ENCODE measurements at regions not wholly inside any gene's neighbourhood (a gene's known extent, or its start where the extent isn't known, plus 50 kb on each side); places are given as distances from the start of the nearest gene placed in this dataset.
A peak's percentile ranks its signal among the peaks of the same experiment; 100 is the strongest.
"Not testable (repeated sequence)": the region's sequence is repeated elsewhere in the genome, so short reads cannot be mapped to it uniquely, and the experiment has no call there.

DNA sequence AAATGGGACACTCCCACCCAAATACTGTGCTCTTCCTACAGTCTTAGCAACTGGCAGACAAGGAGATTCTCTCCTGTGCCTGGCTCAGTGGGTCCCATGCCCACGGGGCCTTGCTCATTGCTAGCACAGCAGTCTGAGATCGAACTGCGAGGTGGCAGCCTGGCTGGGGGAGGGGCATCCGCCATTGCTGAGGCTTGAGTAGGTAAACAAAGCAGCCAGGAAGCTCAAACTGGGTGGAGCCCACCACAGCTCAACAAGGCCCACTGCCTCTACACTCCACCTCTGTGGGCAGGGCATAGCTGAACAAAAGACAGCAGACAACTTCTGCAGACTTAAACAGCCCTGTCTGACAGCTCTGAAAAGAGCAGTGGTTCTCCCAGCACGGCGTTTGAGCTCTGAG lies 174.8 kb downstream of the COL12A1 start:
- not testable (repeated sequence) for DNase-seq (ENCODE audit: low read depth in 3 of 3, low spot score in 2 of 3)

DNA sequence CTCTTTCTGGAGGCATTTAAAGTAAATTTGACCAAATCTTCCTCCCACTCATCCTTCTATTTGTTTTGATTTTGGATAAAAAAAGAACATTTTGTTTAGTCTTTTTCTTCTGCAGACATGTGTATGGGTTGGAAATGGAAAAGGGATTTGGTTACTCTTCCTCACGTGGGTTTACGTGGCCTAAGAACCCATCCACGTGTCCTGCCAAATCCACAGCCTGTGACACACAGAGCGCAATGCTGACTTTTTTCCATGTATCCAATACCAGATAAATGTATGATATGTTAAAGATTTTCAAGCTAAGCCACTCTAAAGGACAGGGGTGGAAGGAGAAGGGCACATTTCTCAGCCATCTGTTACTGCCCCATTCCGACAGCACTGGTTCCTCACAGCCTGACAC lies 176.5 kb downstream of the COL12A1 start:
- no peak for DNase-seq (ENCODE audit: low read depth in 3 of 3, low spot score in 2 of 3)

GRCh38 chr6:75025371-75025770 lies 180.5 kb downstream of the COL12A1 start:
- no peak for DNase-seq (ENCODE audit: low read depth in 3 of 3, low spot score in 2 of 3)

- DNase-seq (ENCODE audit: low read depth in 3 of 3, low spot score in 2 of 3), result no peak
Observed at GRCh38 chr6:75024828-75025227, 181.0 kb downstream of the COL12A1 start.

DNA sequence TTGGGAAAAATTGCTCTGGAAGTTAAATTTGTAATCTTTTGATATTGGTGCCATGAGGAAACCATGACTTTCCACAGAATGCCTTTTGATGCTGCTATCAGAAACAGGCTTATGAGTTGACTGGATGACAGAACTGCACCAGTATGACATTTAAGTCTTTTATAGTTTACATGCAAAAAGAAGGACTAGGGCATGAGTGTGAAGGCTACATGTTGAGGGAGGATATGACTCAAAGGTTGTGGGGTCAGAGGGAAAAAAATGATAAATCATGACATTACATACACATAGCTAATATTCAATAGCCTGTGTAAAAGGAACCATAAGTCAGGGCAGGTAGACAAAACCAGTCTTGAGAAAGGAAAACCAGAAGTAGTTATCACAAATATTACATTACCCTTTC lies 182.2 kb downstream of the COL12A1 start:
- DNase-seq (ENCODE audit: low read depth in 3 of 3, low spot score in 2 of 3), result no peak

DNA sequence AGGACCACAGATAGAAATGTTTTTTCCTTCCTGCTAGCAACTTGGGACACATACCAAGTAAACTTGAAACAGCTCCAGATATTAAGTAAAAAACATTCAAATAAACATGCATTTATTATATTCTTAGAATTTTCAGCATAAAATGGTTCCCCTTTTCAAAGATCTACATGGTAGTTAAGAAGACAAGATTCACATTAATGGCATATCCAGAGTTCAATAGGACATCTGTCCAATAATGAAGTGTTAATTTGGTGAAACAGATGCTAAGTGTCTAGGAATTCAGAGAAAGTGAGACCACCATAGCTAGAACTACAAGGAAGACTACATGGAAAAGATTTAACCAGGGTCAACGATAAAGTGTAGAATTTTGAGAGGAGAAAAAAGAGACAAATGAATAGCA lies 184.9 kb downstream of the COL12A1 start:
- no peak for DNase-seq (ENCODE audit: low read depth in 3 of 3, low spot score in 2 of 3)

DNA sequence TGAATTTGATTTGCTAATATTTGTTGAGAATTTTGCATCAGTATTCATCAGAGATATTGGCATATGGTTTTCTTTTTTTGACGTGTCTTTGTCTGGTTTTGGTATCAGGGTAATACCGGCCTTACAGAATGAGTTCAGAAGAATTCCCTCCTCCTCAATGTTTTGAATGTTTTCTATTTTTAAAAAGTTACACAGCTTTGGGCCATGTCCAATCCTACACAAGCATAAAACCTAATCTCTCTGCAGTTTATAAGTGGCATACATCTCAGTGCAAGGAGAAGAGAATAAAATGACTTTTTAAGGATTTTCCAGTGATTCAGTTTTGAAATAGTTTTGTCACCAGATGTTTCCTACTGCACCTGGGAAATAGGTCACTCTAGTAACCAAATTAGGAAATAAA lies 185.5 kb downstream of the COL12A1 start:
- DNase-seq (ENCODE audit: low read depth in 3 of 3, low spot score in 2 of 3), result no peak

- no peak for DNase-seq (ENCODE audit: low read depth in 3 of 3, low spot score in 2 of 3)
Observed at GRCh38 chr6:75012018-75012417, 193.8 kb downstream of the COL12A1 start.

GRCh38 chr6:75003984-75004383 lies 201.9 kb downstream of the COL12A1 start:
- not testable (repeated sequence) for DNase-seq (ENCODE audit: low read depth in 3 of 3, low spot score in 2 of 3)

DNA sequence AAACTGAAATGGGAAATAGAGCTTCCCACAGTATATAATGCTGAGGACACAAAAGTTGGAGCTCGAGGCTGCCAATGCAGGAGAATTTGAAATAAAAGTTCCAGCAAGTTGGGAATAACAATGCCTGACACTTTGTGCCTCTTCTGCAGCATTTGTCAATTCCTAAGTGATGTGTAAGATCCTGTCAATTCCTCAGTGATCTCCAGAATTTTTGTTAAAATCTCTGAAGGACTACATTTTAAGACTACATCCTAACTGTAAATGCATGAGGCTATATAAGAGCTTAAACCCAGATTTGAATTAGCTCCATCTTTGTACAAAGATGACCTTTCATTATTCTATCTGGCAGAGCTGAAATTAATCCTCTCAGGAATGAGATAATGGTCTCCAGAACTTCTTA lies 208.2 kb downstream of the COL12A1 start:
- no peak for DNase-seq (ENCODE audit: low read depth in 3 of 3, low spot score in 2 of 3)

DNA sequence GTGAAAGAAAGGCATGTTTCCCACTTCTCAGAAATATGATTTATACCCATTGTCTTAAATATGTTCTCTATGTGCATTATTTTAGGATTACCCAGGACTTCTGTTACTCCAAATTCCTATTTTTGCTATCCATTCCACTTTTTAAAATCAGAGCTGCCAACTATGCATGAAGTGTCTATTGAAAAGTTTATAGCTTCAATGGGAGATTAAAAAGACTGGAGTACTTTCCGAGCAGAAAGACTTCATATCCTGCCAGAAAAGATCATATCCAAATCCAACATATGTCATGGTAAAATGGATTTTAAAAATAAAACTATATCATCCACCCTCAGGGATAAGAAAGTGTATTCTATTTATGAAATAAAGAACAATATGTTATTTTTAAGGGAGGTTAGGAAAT lies 212.7 kb downstream of the COL12A1 start:
- no peak for DNase-seq (ENCODE audit: low read depth in 3 of 3, low spot score in 2 of 3)

GRCh38 chr6:74991573-74992332 lies 214.1 kb downstream of the COL12A1 start:
- DNase-seq (ENCODE audit: low read depth in 3 of 3, low spot score in 2 of 3), result no peak

DNA sequence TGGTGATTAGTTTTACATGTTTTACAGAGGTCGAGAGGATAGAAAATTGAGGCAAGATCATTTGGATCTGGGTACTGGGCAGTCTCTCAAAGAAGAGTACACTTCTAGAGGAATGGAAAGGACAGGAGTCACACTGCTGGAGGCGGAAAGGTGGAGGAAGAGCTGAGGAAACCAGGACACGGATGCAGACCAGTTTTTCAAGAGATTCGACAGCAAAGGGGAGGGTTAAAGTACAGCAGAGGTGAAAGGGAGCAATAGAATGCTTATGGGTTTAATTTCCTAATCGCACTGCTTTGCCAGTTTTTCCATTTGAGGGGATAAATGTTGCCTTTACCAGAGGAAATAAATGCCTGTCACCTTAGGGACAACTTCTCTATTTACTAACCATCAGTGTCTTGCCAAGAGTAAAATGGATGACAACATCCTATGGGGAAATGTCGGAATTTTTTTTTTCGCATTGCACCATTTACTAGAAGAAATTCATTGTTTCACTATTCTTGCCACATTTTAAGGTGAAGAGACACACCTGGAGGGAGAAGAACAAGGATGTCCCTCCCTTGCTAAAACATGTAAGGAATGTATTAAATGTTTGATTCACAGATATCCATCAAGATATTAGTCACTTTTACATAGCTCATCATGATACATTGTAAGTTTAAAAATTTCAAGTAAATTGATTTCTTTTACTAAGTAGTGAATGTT lies 226.6 kb downstream of the COL12A1 start:
- no peak for DNase-seq (ENCODE audit: low read depth in 3 of 3, low spot score in 2 of 3)

- no peak for DNase-seq (ENCODE audit: low read depth in 3 of 3, low spot score in 2 of 3)
Observed at GRCh38 chr6:74976701-74977100, 229.2 kb downstream of the COL12A1 start.

- DNase-seq (ENCODE audit: low read depth in 3 of 3, low spot score in 2 of 3), result no peak
Observed at GRCh38 chr6:74976026-74976425, 229.8 kb downstream of the COL12A1 start.

DNA sequence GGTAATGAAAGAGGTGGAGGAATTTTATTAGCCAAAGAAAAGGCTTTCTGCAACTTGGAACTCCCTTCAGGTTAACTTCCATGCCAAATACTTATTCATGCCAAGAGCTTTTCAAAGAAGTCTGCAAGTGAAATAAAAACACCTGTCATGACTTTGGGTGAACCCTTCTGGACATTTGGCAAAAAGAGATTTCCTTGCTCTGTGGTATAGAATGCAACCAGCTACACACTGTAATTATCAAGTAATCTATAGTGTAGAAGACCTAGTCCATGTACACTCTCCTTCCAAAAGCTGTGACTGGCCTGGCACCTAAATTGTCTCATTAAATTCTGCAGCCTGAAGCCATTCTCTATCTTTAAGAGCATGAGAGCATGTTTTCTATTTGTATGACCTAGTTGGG lies 232.3 kb downstream of the COL12A1 start:
- DNase-seq (ENCODE audit: low read depth in 3 of 3, low spot score in 2 of 3), result no peak

GRCh38 chr6:74971633-74972032 lies 234.2 kb downstream of the COL12A1 start:
- DNase-seq (ENCODE audit: low read depth in 3 of 3, low spot score in 2 of 3), result peak in 1 of 3 donors; percentile 7

DNA sequence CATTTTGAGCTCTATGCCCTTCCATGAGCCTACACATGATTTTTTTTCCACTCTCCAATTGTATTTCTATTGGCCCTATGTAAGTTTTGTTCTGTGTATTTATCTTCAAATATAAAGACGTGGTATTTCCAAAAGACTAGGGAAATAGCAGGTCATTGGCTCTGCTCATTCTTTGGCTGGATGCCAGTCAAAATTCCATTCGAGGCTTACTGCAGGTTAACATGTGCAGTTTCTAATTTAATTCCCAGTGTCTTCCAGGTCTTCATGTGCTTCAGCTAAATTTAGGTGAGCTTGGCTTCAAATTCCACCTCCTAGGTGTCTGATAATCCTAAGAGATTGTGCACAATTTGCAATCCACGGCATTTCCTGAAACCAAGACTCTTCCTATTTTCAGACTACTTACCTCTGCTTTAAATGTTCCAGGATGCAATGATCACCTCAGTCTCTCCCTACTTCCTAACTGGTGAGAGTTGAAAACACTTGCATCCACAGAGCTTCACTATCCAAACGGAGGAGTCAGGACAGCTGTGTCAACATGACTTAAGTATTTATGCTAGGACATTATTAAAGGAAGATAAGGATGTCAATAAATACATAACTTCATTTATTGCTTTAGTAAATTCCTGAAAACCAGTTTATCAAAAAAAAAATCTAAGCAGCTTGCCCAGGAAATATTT lies 236.1 kb downstream of the COL12A1 start:
- DNase-seq (ENCODE audit: low read depth in 3 of 3, low spot score in 2 of 3), result no peak

GRCh38 chr6:74967821-74968220 lies 238.0 kb downstream of the COL12A1 start:
- DNase-seq (ENCODE audit: low read depth in 3 of 3, low spot score in 2 of 3), result no peak

DNA sequence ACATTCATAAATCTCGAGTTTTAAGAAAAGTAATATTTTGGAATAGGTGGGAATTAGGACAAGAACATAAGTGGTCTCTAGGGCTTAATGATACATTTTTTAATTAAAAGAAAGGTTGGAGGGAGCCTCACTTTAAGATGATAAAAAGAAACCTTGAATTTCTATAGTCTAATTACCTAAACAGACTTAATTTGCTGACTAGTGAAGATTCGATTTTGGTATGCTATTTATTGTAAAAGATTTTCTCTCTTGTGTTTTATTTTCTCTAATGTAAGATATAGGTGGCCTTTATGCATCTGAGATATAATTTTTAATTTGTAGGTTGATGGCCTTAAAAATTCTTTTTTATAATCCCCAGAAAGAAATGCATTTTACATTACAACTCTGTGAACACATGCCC lies 239.1 kb downstream of the COL12A1 start:
- no peak for DNase-seq (ENCODE audit: low read depth in 3 of 3, low spot score in 2 of 3)

DNA sequence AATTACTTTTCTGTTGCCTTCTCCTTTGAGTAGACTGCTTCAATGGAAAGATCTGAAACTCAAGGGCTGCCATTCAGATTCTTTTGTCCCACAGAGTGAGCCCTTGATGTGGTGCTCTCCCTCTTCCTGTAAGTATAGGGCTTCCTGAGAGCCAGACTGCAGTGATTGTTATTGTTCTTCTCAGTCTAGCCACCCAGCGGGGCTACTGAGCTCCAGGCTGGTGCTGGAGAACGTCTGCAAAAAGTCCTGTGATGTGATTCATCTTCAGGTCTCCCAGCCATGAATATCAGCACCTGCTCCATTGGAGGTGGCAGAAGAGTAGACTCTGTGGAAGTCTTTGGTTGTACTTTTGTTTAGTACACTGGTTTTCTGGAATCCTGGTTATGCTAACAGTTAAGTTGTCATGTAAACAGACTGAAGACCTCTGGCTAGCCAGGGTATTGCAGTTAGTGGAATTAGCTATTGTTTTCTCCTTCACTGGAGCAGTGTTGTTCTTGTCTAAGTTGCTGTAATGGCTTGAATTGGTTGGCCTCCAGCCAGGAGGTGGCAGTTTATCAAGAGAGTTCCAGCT lies 240.9 kb downstream of the COL12A1 start:
- DNase-seq (ENCODE audit: low read depth in 3 of 3, low spot score in 2 of 3), result no peak
